AG10803 (cell line): ENCODE measurements at regions not wholly inside any gene's neighbourhood (a gene's known extent, or its start where the extent isn't known, plus 50 kb on each side); places are given as distances from the start of the nearest gene placed in this dataset.

Experiments
- DNase-seq: peaks from one replicate; pipeline ENCODE4 v3.0.0; 2010; ENCODE audit warnings: low read depth
- H3K4me3 ChIP-seq: 2 replicates; pipeline ENCODE4 v1.5.1; 2011; ENCODE audit warnings: mild to moderate bottlenecking, low read length, control low read depth
- CTCF ChIP-seq: conservative IDR thresholded peaks from 2 replicates; pipeline ENCODE4 v1.5.1; 2011; ENCODE audit warnings: mild to moderate bottlenecking, low read length, control low read depth, inconsistent platforms

DNA sequence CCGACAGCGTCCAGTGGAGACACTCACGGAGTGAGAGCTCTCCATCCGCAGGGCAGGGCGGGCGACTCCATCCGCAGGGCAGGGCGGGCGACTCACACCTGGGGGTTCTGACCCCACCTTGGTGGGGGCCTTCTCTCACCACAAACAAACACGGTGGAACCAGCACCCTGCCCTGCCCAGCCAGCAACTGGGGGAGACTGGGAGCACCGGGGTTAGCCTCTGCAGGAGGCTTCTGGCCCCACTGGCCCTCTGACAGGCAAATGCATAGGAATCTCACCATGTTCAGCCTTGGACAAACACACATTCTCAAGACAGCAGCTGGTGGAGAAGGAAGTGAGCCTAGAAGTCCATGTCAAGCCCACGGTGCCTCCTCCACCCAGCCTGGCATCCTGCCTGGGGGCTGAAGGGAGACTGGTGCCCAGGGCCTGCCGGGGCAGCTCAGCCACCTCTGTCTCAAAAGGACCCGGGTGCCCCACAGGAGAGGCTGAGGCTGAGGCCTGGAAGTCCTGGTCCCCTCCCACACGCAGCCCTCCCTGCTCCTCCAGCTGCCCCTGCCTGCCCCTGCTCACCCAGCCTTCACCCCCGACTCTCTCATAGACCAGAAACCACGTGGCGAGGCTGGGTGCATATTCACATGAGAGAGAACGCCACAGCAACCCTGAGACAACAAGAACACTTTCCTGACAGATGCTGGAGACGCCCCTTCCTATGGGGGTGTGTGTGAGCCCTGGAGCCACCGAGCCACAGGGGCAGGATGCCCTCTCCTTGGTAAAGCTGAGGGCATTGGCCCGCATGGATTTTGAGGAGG lies 98.4 kb upstream of the B3GAT1 start:
- no peak for TF ChIP-seq CTCF
- H3K4me3 ChIP-seq: no peak overlapping the region
- no peak for DNase-seq

- DNase-seq: no peak
- H3K4me3 ChIP-seq: no peak overlapping the region
- TF ChIP-seq CTCF: no peak
Measured at GRCh38 chr11:134509381-134510232, 97.6 kb upstream of the B3GAT1 start.

DNA sequence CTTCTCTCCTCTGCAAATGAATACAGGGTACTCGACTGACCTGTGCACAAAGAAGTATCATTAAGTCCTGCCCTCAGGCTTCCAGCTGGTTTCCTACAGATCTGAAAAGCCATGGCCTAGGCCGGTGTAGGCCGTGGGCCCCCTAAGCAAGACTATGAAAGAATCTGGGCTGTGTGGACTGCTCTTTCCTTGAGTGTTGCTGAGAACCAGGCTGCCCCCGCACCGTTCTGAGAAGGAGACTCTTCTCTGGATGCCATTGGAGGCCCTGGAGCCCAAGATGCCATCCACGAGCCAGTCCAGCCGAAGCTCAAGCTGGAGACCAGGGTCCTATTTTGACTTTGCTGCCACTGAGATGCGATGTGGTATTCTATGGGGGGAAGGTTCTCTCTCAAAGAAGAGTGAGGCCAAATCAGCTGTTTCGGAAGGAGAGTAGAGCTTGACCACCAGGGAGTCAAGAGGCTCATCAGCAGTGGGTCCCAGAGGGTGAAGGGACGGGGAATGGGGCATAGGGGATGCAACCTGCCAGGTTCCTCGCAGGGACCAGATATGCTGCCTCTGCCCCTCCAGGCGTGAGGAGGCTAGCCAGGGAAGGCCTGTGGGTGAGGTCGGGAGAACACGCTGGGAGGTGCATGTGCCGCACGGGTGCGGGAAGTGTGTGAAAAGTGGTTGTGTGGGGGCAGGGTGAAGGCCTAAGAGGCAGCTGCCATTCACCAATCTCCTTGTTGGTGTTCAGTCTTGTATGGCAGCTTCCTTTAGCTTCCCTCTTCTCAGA lies 96.4 kb upstream of the B3GAT1 start:
- no peak for DNase-seq
- H3K4me3 ChIP-seq: no peak overlapping the region
- TF ChIP-seq CTCF: no peak

DNA sequence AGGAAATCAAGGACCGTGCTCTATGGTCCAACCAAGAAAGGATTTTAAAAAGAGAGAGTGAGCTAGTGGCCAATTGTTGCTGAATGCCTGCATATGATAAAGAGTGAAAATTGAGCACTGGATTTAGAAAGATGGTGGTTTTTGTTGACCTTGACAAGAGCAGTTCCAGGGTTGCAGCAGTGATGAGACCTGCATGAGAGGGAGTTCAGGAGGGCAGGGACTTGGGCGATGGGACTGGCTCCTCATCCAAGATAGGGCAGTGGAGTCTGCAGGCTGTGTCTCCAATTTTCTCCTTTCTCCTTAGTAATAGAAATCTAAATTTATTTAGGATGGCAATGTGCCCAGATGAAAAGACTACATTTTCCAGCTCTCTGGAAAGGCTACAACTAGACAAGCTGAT lies 94.0 kb upstream of the B3GAT1 start:
- no peak for DNase-seq
- H3K4me3 ChIP-seq: no peak overlapping the region
- TF ChIP-seq CTCF: no peak

GRCh38 chr11:134505125-134505524 lies 93.1 kb upstream of the B3GAT1 start:
- DNase-seq: no peak
- H3K4me3 ChIP-seq: no peak overlapping the region
- TF ChIP-seq CTCF: no peak

DNA sequence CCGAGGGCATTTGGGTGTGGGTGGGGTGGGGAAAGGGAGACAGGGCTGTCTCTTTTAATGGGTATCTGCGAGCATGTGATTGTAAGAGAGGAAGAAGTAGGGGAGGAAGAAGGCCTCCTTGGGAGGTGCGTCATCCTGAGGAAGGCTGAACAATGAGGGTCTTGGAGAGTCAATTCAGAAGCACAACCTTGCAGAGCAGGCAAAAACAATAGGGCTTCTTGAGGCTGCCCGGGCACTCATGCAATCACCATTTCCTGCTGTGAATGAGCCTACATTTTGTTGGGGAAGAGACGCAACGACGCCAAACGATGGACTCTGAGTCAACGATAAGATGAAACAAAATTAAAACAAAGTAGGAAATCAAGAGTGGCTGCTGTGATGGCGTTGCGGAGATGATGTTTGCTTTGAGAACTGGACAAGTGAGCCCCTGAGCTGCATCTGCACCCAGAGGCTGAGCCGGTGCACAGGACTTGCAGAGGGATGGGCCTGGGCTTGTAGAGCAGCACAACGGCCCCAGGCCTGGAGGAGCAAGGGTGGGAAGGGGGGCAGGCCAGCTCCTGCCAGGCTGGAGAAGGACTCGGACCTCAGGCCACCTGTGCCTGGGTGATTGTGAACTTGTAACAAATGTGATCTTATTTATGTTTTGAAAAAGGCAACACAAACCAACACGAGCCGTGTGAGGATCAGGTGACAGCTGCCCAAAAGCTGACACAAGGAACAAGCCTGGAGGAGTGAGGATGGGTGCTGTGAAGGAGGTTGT lies 92.3 kb upstream of the B3GAT1 start:
- TF ChIP-seq CTCF: no peak
- DNase-seq: no peak
- H3K4me3 ChIP-seq: no peak overlapping the region
